ENCODE measurements at regions not wholly inside any gene's neighbourhood (a gene's known extent, or its start where the extent isn't known, plus 50 kb on each side); places are given as distances from the start of the nearest gene placed in this dataset.
"Not testable (repeated sequence)": the region's sequence is repeated elsewhere in the genome, so short reads cannot be mapped to it uniquely, and the experiment has no call there.

DNA sequence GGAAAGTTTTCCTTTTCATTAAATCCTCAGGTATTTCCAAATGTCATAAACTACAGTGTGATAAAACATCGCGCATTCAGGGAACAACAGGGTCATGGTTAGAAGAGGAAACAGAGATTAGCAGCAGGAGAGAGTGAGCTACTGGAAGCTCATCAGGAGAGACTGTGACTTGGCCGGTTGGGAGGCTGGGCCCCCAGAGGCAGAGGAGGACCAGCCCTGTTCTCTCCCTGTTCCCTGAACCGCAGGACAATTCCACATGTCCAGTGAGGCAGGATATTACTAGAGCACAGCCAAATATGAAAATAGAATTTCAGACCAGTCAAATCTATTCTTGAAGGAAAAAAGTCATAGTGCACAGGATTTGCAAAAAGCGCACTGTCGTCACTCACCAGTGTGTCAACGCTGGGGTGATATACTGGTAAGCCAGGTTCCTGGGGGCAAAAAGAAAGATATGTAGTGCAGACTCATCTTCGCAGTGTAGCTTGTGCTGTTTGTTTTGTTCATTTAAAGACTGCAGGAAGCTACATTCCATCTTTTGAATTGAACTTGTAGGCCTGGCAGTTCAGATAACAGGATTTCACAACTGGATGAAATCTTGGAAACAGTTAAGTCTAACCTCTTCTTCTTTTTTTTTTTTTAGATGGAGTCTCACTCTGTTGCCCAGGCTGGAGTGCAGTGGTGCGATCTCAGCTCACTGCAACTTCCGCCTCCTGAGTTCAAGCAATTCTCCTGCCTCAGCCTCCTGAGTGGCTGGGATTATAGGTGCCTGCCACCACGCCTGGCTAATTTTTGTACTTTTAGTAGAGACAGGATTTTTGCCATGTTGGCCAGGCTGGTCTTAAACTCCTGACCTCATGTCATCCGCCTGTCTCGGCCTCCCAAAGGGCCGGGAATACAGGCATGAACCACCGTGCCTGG is 162.6 kb upstream of the PABPC3 start:
- TF ChIP-seq, protein P1, sequence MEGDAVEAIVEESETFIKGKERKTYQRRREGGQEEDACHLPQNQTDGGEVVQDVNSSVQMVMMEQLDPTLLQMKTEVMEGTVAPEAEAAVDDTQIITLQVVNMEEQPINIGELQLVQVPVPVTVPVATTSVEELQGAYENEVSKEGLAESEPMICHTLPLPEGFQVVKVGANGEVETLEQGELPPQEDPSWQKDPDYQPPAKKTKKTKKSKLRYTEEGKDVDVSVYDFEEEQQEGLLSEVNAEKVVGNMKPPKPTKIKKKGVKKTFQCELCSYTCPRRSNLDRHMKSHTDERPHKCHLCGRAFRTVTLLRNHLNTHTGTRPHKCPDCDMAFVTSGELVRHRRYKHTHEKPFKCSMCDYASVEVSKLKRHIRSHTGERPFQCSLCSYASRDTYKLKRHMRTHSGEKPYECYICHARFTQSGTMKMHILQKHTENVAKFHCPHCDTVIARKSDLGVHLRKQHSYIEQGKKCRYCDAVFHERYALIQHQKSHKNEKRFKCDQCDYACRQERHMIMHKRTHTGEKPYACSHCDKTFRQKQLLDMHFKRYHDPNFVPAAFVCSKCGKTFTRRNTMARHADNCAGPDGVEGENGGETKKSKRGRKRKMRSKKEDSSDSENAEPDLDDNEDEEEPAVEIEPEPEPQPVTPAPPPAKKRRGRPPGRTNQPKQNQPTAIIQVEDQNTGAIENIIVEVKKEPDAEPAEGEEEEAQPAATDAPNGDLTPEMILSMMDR (IDR thresholded peaks at IDR 0.05) = not testable (repeated sequence)
- TF ChIP-seq ZFX (IDR thresholded peaks at IDR 0.05; ENCODE audit: borderline replicate concordance) = not testable (repeated sequence)

Measured in 22Rv1 (cell line).